Heart left ventricle (tissue), 16 donors: ENCODE measurements at regions not wholly inside any gene's neighbourhood (a gene's known extent, or its start where the extent isn't known, plus 50 kb on each side); places are given as distances from the start of the nearest gene placed in this dataset.

Experiments
- ATAC-seq, 4 donors: fragments of 200-7000 bp; cut with Tn5 transposase; one replicate each; pipeline ENCODE4 v1.9.1; 2020 to 2022; ENCODE audit warnings: moderate library complexity in 4 of 4, mild to moderate bottlenecking in 3 of 4, moderate number of reproducible peaks in 1 of 4
- DNase-seq, 5 donors: peaks; one replicate each; pipeline ENCODE4 v3.0.0-alpha.2; 2020
- H3K27ac ChIP-seq, 12 donors: fragments of 200-600 bp; sonication (generic) in 4 of 12; one replicate each; pipeline versions ENCODE4 v1.5.0 to v1.8.0; 2016 to 2022; ENCODE audit warnings: mild to moderate bottlenecking in 2 of 12
- H3K27me3 ChIP-seq, 9 donors: fragments of 200-600 bp; sonication (generic) in 2 of 9; one replicate each; pipeline versions ENCODE4 v1.5.1 to v1.8.0; 2016 to 2022; ENCODE audit warnings: mild to moderate bottlenecking in 3 of 9
- H3K36me3 ChIP-seq, 9 donors: fragments of 200-600 bp; sonication (generic) in 2 of 9; one replicate each; pipeline versions ENCODE4 v1.5.0 to v1.8.0; 2018 to 2022; ENCODE audit warnings: mild to moderate bottlenecking in 2 of 9
- H3K4me1 ChIP-seq, 12 donors: fragments of 200-600 bp; sonication (generic) in 4 of 12; one replicate each; pipeline versions ENCODE4 v1.5.0 to v1.8.0; 2016 to 2022; ENCODE audit warnings: mild to moderate bottlenecking in 3 of 12
- H3K4me3 ChIP-seq, 12 donors: fragments of 200-600 bp; sonication (generic) in 4 of 12; one replicate each; pipeline versions ENCODE4 v1.5.0 to v1.8.0; 2017 to 2022; ENCODE audit warnings: mild to moderate bottlenecking in 9 of 12, moderate library complexity in 4 of 12
- H3K9me3 ChIP-seq, 12 donors: fragments of 200-600 bp; sonication (generic) in 4 of 12; one replicate each; pipeline versions ENCODE4 v1.5.0 to v1.8.0; 2016 to 2022; ENCODE audit warnings: mild to moderate bottlenecking in 1 of 12
- CTCF ChIP-seq, 12 donors: fragments of 200-600 bp; sonication (generic) in 4 of 12; IDR thresholded peaks; one replicate each; pipeline versions ENCODE4 v1.5.0 to v1.8.0; 2018 to 2022; ENCODE audit warnings: antibody characterized with exemption in 12 of 12, mild to moderate bottlenecking in 5 of 12
- POLR2A ChIP-seq, 2 donors: fragments of 450-650 bp; IDR thresholded peaks; one replicate each; pipeline ENCODE4 v1.6.1; 2017; ENCODE audit warnings: antibody characterized with exemption in 2 of 2, mild to moderate bottlenecking in 2 of 2, moderate library complexity in 2 of 2
- WGBS, 4 donors: extraction: QIAGEN DNeasy Blood & Tissue Kit in 2 of 4; methylation state at CpG; one replicate each; pipeline versions ENCODE4 v1.1.5 to v1.1.7; 2013 to 2018; 5-methylcytosine and 5-hydroxymethylcytosine counted together
- intact Hi-C, 10 donors: fragments of 100-400 bp; cut with DNase I; formaldehyde crosslinking; loops; one replicate each; pipeline versions ENCODE4 v1.11.1 to v1.14.2; 2022
- donor health status: ischemic (EF 13 %, LVEDD 7.1; RV severe dilation, severe dysfunction).
- donor health status: healthy with polysubstance abuse.
- donor health status: DM: no; HTN: yes; CAD: no.
- donor health status: DM: no; HTN: no; CAD: no.
- donor health status: ischemic (EF 25% LVEDD 6.9; RV normal size, moderate dysfunction).
- donor health status: ischemic (EF 25% LVEDD 5.7; RV mildly dilated, moderate dysfunction).
- donor health status: healthy.
- donor health status: DM: yes; HTN: yes; CAD: no.
- donor health status: ischemic (EF 35%, LVEDD 5.7; RV mildly dilated, moderate dysfunction).
- donor health status: nonischemic (EF 11% LVEDD 7.7; RV severe dilation, severe dysfunction).
- donor health status: DM: yes; HTN: yes; CAD: no.
- donor health status: PGD.
- donor health status: ischemic (EF 29% LVEDD 5.4; RV normal size, mild dysfunction).
- donor health status: nonischemic (EF 23%, LVEDD 6.1; RV moderate dilation, normal function).

GRCh38 chr9:108136656-108137055, 647.1 kb upstream of the KLF4 start:
- no peak for ATAC-seq
- no peak for DNase-seq
- intact Hi-C loops: no loop called here
- no peak for TF ChIP-seq POLR2A (IDR thresholded peaks at IDR 0.05)
- TF ChIP-seq CTCF (IDR thresholded peaks at IDR 0.05): no peak
- 48 to 66% (median 51%) methylated on average over 1 of the region's 1 CpG for WGBS, 4 donors
- H3K9me3 ChIP-seq: peaks cover 0 to 7% (median 0%) of the 10 kb centered on the region in 12 donors
- H3K27ac ChIP-seq: no peak overlapping the region
- peaks cover 0 to 4% (median 1%) of the 10 kb centered on the region in 12 donors for H3K4me1 ChIP-seq
- no peaks in the 10 kb centered on the region for H3K27me3 ChIP-seq
- H3K4me3 ChIP-seq: no peak overlapping the region
- H3K36me3 ChIP-seq: no peaks in the 10 kb centered on the region

DNA sequence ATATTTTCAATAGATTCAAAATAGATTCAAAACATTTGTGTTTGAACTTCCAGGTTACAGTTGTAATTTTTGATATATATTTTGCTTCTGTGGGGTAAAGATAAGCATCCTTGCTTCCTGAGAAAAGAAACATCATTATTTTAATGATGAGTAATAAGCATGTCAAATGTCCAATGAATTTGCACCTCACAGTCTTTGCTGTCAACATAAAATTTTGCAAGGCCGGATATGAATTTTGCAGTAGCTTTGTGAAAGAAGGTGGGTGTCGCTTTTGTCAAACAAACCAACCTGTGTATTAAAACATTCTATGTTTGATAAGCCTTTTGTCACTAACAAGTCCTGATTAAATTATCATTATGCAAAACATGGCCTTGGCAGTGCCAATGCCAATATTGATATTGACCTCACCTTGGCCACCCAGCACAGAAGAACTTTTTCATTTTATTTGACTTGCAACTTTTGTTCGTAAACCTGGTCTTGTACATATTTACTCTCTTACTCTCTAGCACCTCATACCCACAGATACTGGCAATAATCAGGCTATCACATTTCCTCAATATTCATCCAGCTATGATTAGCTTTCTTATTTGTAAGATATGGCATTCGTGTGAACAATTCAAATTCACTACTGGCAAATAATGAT, 645.0 kb upstream of the KLF4 start:
- H3K27me3 ChIP-seq: no peaks in the 10 kb centered on the region
- WGBS, 4 donors: 85 to 88% (median 87%) methylated on average over 4 of the region's 4 CpGs
- intact Hi-C loops: no loop called here
- no peaks in the 10 kb centered on the region for H3K4me1 ChIP-seq
- no peak overlapping the region for H3K4me3 ChIP-seq
- DNase-seq (no peak), ATAC-seq (no peak)
- H3K9me3 ChIP-seq: peaks cover 0 to 7% (median 0%) of the 10 kb centered on the region in 12 donors
- no peak overlapping the region for H3K27ac ChIP-seq
- TF ChIP-seq CTCF (IDR thresholded peaks at IDR 0.05): no peak
- no peak for TF ChIP-seq POLR2A (IDR thresholded peaks at IDR 0.05)
- no peaks in the 10 kb centered on the region for H3K36me3 ChIP-seq

GRCh38 chr9:108133680-108134079, 644.1 kb upstream of the KLF4 start:
- Histone ChIP-seq H3K27ac (no peak overlapping the region), H3K9me3 (peaks cover 0 to 7% (median 0%) of the 10 kb centered on the region in 12 donors), H3K27me3 (no peaks in the 10 kb centered on the region), H3K4me3 (no peak overlapping the region), H3K4me1 (no peaks in the 10 kb centered on the region), H3K36me3 (no peaks in the 10 kb centered on the region)
- no peak for TF ChIP-seq POLR2A (IDR thresholded peaks at IDR 0.05)
- TF ChIP-seq CTCF (IDR thresholded peaks at IDR 0.05): no peak
- whole genome bisulfite sequencing, 4 donors: 63 to 77% (median 74%) methylated on average over 3 of the region's 3 CpGs
- ATAC-seq (no peak), DNase-seq (no peak)
- intact Hi-C loops: no loop called here

GRCh38 chr9:108133101-108133500, 643.5 kb upstream of the KLF4 start:
- TF ChIP-seq CTCF (IDR thresholded peaks at IDR 0.05) (no peak), POLR2A (IDR thresholded peaks at IDR 0.05) (no peak)
- Histone ChIP-seq H3K27ac (no peak overlapping the region), H3K4me1 (no peaks in the 10 kb centered on the region), H3K4me3 (no peak overlapping the region), H3K9me3 (peaks cover 0 to 7% (median 0%) of the 10 kb centered on the region in 12 donors), H3K27me3 (no peaks in the 10 kb centered on the region), H3K36me3 (no peaks in the 10 kb centered on the region)
- ATAC-seq: no peak
- DNase-seq: no peak
- intact Hi-C loops: no loop called here
